ENCODE measurements at regions not wholly inside any gene's neighbourhood (a gene's known extent, or its start where the extent isn't known, plus 50 kb on each side); places are given as distances from the start of the nearest gene placed in this dataset.

DNA sequence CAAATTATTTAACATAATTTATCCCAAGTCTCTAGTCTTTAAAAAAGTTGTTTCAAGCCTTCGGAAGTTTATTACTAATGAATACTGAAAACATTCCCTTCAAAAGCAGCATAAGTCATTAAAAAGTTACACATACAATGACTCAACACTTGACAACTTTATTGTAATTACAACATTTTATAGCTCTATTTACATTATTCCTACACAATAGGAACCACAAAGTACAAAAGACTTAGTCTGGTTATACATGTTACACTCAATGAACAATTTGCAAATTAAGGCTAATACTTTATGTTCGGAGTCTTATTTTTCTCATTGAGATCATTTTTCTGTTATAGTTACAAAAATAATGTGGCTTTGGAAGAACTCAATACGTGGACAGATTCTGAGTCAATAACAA is 114.4 kb upstream of the POF1B start (continued):
- TF ChIP-seq RXRA (IDR thresholded peaks at IDR 0.05; ENCODE audit: insufficient read depth, low read depth, low read length) (no peak), CHD2 (IDR thresholded peaks at IDR 0.05; ENCODE audit: low read length) (no peak)
- TF ChIP-seq, protein P1, sequence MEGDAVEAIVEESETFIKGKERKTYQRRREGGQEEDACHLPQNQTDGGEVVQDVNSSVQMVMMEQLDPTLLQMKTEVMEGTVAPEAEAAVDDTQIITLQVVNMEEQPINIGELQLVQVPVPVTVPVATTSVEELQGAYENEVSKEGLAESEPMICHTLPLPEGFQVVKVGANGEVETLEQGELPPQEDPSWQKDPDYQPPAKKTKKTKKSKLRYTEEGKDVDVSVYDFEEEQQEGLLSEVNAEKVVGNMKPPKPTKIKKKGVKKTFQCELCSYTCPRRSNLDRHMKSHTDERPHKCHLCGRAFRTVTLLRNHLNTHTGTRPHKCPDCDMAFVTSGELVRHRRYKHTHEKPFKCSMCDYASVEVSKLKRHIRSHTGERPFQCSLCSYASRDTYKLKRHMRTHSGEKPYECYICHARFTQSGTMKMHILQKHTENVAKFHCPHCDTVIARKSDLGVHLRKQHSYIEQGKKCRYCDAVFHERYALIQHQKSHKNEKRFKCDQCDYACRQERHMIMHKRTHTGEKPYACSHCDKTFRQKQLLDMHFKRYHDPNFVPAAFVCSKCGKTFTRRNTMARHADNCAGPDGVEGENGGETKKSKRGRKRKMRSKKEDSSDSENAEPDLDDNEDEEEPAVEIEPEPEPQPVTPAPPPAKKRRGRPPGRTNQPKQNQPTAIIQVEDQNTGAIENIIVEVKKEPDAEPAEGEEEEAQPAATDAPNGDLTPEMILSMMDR (IDR thresholded peaks at IDR 0.05; ENCODE audit: control extremely low read depth in 1 of 3, insufficient read depth in 1 of 3, low read depth in 1 of 3, low read length in 3 of 3) = no peak
- TF ChIP-seq, protein P2, sequence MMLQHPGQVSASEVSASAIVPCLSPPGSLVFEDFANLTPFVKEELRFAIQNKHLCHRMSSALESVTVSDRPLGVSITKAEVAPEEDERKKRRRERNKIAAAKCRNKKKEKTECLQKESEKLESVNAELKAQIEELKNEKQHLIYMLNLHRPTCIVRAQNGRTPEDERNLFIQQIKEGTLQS (IDR thresholded peaks at IDR 0.05; ENCODE audit: insufficient read depth, low read depth, low read length) = no peak
